SK-N-SH (cell line): ENCODE measurements at regions not wholly inside any gene's neighbourhood (a gene's known extent, or its start where the extent isn't known, plus 50 kb on each side); places are given as distances from the start of the nearest gene placed in this dataset.

Source experiments
- CTCF ChIA-PET: fragments of 300-600, 350-600 bp; formaldehyde crosslinking; extraction: SDS; loops from one replicate; lab custom pipeline; 2021; lab: Yijun Ruan, JAX
- POLR2A ChIA-PET: fragments of 350-600 bp; sonication (Branson Sonifier 250); formaldehyde crosslinking; extraction: SDS; loops from one replicate; lab custom pipeline; 2020; ENCODE audit warnings: antibody characterized with exemption, inconsistent platforms; lab: Yijun Ruan, JAX
- DNase-seq: peaks from one replicate; pipeline ENCODE4 v3.0.0; 2012
- H2AFZ ChIP-seq: fragments of 200-600 bp; sonication (generic); 2 replicates; pipeline ENCODE4 v1.8.1; 2016; ENCODE audit warnings: antibody characterized with exemption, mild to moderate bottlenecking, low read depth
- H3F3A ChIP-seq: fragments of 200-600 bp; sonication (generic); replicated peaks from 2 replicates; pipeline ENCODE3; 2016; ENCODE audit warnings: antibody characterized with exemption, mild to moderate bottlenecking; ENCODE audit not compliant: insufficient read depth
- H3K27ac ChIP-seq, 2 experiments: fragments of 200-500 bp in 1 of 2; fragments of 200-600 bp in 1 of 2; sonication (Bioruptor generic) in 1 of 2; sonication (generic), shearing (Covaris generic) in 1 of 2; 2 replicates each; pipeline versions ENCODE4 v1.5.1 to v1.6.1; 2014 to 2016; ENCODE audit warnings: low read depth in 2 of 2, inconsistent platforms in 1 of 2, low read length in 1 of 2, mild to moderate bottlenecking in 1 of 2, mixed read lengths in 1 of 2
- H3K27me3 ChIP-seq: fragments of 200-600 bp; sonication (generic), shearing (Covaris generic); 2 replicates; pipeline ENCODE4 v1.6.1; 2016; ENCODE audit warnings: mixed run types; ENCODE audit not compliant: insufficient read depth
- H3K36me3 ChIP-seq, 2 experiments: fragments of 200-500 bp in 1 of 2; fragments of 200-600 bp in 1 of 2; sonication (Bioruptor generic) in 1 of 2; sonication (generic) in 1 of 2; replicated peaks in 1 of 2; 2 replicates each; pipeline versions ENCODE3 to v1.5.1; 2014 to 2016; ENCODE audit warnings: low read length in 1 of 2, mild to moderate bottlenecking in 1 of 2; ENCODE audit not compliant: insufficient read depth in 2 of 2, control insufficient read depth in 1 of 2
- H3K4me1 ChIP-seq, 2 experiments: fragments of 200-500 bp in 1 of 2; fragments of 200-600 bp in 1 of 2; sonication (Bioruptor generic) in 1 of 2; sonication (generic), shearing (Covaris generic) in 1 of 2; 2 replicates each; pipeline versions ENCODE4 v1.5.1 to v1.6.1; 2014 to 2016; ENCODE audit warnings: low read depth in 1 of 2, low read length in 1 of 2, mixed run types in 1 of 2; ENCODE audit not compliant: insufficient read depth in 2 of 2, control insufficient read depth in 1 of 2
- H3K4me2 ChIP-seq: fragments of 200-600 bp; sonication (generic), shearing (Covaris generic); 2 replicates; pipeline ENCODE4 v1.6.1; 2017; ENCODE audit warnings: mixed run types
- H3K4me3 ChIP-seq, 2 experiments: fragments of 200-500 bp in 1 of 2; fragments of 200-600 bp in 1 of 2; sonication (Bioruptor generic) in 1 of 2; sonication (generic), shearing (Covaris generic) in 1 of 2; 2 replicates each; pipeline versions ENCODE4 v1.5.1 to v1.8.1; 2014 to 2016; ENCODE audit warnings: low read depth in 2 of 2, inconsistent platforms in 1 of 2, low read length in 1 of 2, mild to moderate bottlenecking in 1 of 2, mixed read lengths in 1 of 2, moderate library complexity in 1 of 2
- H3K79me2 ChIP-seq: fragments of 200-600 bp; sonication (generic); 2 replicates; pipeline ENCODE4 v1.8.1; 2017; ENCODE audit warnings: mild to moderate bottlenecking; ENCODE audit not compliant: insufficient read depth
- H3K9ac ChIP-seq: fragments of 200-600 bp; sonication (generic); 2 replicates; pipeline ENCODE4 v1.6.1; 2017; ENCODE audit warnings: mixed run types
- H3K9me2 ChIP-seq: fragments of 200-600 bp; sonication (generic); 2 replicates; pipeline ENCODE4 v1.6.1; 2017; ENCODE audit warnings: mixed run types
- H3K9me3 ChIP-seq: fragments of 200-600 bp; sonication (generic); 2 replicates; pipeline ENCODE4 v1.6.1; 2017; ENCODE audit warnings: mixed run types, mild to moderate bottlenecking, moderate library complexity
- H4K20me1 ChIP-seq: fragments of 200-600 bp; sonication (generic); 2 replicates; pipeline ENCODE4 v1.6.1; 2017; ENCODE audit warnings: mild to moderate bottlenecking, mixed run types; ENCODE audit not compliant: insufficient read depth
- EZH2phosphoT487 ChIP-seq: fragments of 200-600 bp; sonication (generic); IDR thresholded peaks from 2 replicates; pipeline ENCODE4 v1.6.1; 2017; ENCODE audit warnings: low read depth, mixed run types, mild to moderate bottlenecking, antibody characterized with exemption, moderate library complexity, borderline replicate concordance
- FOSL2 ChIP-seq: IDR thresholded peaks from 2 replicates; pipeline ENCODE4 v1.4.0; 2012; ENCODE audit warnings: low read depth, mild to moderate bottlenecking, moderate library complexity, borderline replicate concordance
- JUND ChIP-seq: IDR thresholded peaks from 2 replicates; pipeline ENCODE4 v1.4.0; 2012
- MAX ChIP-seq: IDR thresholded peaks from 2 replicates; pipeline ENCODE4 v1.4.0; 2012; ENCODE audit warnings: low read depth
- MEF2A ChIP-seq: IDR thresholded peaks from 2 replicates; pipeline ENCODE4 v1.4.0; 2012; ENCODE audit warnings: low read depth, borderline replicate concordance
- RCOR1 ChIP-seq: fragments of 150-350 bp; IDR thresholded peaks from 2 replicates; pipeline ENCODE4 v1.6.1; 2017; ENCODE audit warnings: antibody characterized with exemption, low read length
- REST ChIP-seq: IDR thresholded peaks from 2 replicates; pipeline ENCODE4 v1.6.1; 2012; ENCODE audit warnings: mild to moderate bottlenecking, low read depth, low read length, moderate library complexity
- SMC3 ChIP-seq: IDR thresholded peaks from 2 replicates; pipeline ENCODE4 v1.6.1; 2012; ENCODE audit warnings: low read depth, low read length, improper control_type of control experiment
- TAF1 ChIP-seq: IDR thresholded peaks from 2 replicates; pipeline ENCODE4 v1.6.1; 2012; ENCODE audit warnings: low read depth, mild to moderate bottlenecking, low read length, moderate library complexity, borderline replicate concordance
- ZBTB33 ChIP-seq: IDR thresholded peaks from 2 replicates; pipeline ENCODE4 v1.4.0; 2012; ENCODE audit warnings: low read depth, borderline replicate concordance
- WGBS: methylation state at CpG from one replicate; pipeline ENCODE4 v1.1.6; 2017; ENCODE audit warnings: low lambda C conversion rate; 5-methylcytosine and 5-hydroxymethylcytosine counted together
- TF ChIP-seq, protein P1 (sequence below): fragments of 150-350 bp; IDR thresholded peaks from 2 replicates; pipeline ENCODE4 v1.6.1; 2017; ENCODE audit warnings: antibody characterized with exemption, low read length, low read depth, borderline replicate concordance

DNA sequence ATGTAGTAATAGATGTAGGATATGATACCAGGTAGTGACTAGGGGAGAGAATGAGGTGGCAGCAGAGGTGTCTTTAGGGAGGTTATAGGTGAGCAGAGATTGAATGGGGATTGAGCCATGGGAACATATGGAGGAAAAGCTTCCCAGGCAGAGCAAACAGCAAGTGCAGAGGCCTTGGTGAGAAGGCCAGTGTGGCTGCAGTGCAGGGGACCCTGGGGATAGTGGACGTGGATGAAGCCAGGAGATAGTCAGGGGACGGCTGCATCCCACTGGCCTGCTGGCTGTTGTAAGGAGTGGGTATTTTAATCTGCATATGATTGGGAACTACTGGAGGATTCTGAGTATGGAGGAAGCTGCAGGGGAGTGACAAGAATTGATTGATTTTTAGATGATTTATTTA is 62.7 kb upstream of the TRAK1 start:
- Histone ChIP-seq H3F3A (peaks cover 9% of the 10 kb centered on the region), H3K27me3 (no peaks in the 10 kb centered on the region), H3K9me2 (no peaks in the 10 kb centered on the region), H3K9ac (no peak overlapping the region), H3K9me3 (no peaks in the 10 kb centered on the region), H3K4me1 (peaks cover 24 to 33% of the 10 kb centered on the region in 2 experiments; a peak in 3 of 4 replicates), H3K4me3 (no peak overlapping the region), H3K4me2 (no peak overlapping the region), H4K20me1 (no peaks in the 10 kb centered on the region), H2AFZ (no peak overlapping the region), H3K36me3 (no peaks in the 10 kb centered on the region), H3K27ac (no peak overlapping the region), H3K79me2 (peaks cover 39% of the 10 kb centered on the region)
- CTCF ChIA-PET, result interaction anchor here (0.7 to 3.0 kb wide), 3 partner anchors 8 to 71 kb away, joined by 3 to 11 read pairs (median 3); no protein-coding TSS in a partner anchor
- no peak for TF ChIP-seq FOSL2
- TF ChIP-seq RCOR1, result no peak
- no peak for TF ChIP-seq MEF2A
- no peak for TF ChIP-seq MAX
- no peak for TF ChIP-seq TAF1
- no peak for TF ChIP-seq JUND
- no peak for TF ChIP-seq REST
- TF ChIP-seq EZH2phosphoT487, result no peak
- TF ChIP-seq SMC3, result no peak
- TF ChIP-seq, protein P1, sequence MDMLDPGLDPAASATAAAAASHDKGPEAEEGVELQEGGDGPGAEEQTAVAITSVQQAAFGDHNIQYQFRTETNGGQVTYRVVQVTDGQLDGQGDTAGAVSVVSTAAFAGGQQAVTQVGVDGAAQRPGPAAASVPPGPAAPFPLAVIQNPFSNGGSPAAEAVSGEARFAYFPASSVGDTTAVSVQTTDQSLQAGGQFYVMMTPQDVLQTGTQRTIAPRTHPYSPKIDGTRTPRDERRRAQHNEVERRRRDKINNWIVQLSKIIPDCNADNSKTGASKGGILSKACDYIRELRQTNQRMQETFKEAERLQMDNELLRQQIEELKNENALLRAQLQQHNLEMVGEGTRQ, result no peak
- no peak for TF ChIP-seq ZBTB33
- POLR2A ChIA-PET, result no interaction called here
- no peak for DNase-seq
- WGBS, result 90% methylated on average over 2 of the region's 2 CpGs
